ENCODE measurements at regions not wholly inside any gene's neighbourhood (a gene's known extent, or its start where the extent isn't known, plus 50 kb on each side); places are given as distances from the start of the nearest gene placed in this dataset.

- TF ChIP-seq, protein P1, sequence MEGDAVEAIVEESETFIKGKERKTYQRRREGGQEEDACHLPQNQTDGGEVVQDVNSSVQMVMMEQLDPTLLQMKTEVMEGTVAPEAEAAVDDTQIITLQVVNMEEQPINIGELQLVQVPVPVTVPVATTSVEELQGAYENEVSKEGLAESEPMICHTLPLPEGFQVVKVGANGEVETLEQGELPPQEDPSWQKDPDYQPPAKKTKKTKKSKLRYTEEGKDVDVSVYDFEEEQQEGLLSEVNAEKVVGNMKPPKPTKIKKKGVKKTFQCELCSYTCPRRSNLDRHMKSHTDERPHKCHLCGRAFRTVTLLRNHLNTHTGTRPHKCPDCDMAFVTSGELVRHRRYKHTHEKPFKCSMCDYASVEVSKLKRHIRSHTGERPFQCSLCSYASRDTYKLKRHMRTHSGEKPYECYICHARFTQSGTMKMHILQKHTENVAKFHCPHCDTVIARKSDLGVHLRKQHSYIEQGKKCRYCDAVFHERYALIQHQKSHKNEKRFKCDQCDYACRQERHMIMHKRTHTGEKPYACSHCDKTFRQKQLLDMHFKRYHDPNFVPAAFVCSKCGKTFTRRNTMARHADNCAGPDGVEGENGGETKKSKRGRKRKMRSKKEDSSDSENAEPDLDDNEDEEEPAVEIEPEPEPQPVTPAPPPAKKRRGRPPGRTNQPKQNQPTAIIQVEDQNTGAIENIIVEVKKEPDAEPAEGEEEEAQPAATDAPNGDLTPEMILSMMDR (IDR thresholded peaks at IDR 0.05), result no peak
- TF ChIP-seq EZH2 (IDR thresholded peaks at IDR 0.05; ENCODE audit: borderline replicate concordance, insufficient read depth, low read depth, low read length, poor library complexity, severe bottlenecking), result no peak
Observed at GRCh38 chr1:72462186-72462905, 180.0 kb upstream of the NEGR1 start.

Data from B cell (primary cell).